DOHH2 (cell line): ENCODE measurements at regions not wholly inside any gene's neighbourhood (a gene's known extent, or its start where the extent isn't known, plus 50 kb on each side); places are given as distances from the start of the nearest gene placed in this dataset.

ENCODE experiments used
- CTCF ChIP-seq: fragments of 200-600 bp; sonication (generic); IDR thresholded peaks from one replicate; pipeline ENCODE4 v1.5.1; 2014; ENCODE audit warnings: antibody characterized with exemption, mild to moderate bottlenecking, low read depth, low read length; ENCODE audit not compliant: poor library complexity, severe bottlenecking
- EZH2phosphoT487 ChIP-seq: fragments of 200-600 bp; sonication (generic); IDR thresholded peaks from 2 replicates; pipeline ENCODE4 v1.6.1; 2017; ENCODE audit warnings: borderline replicate concordance, mild to moderate bottlenecking, antibody characterized with exemption, low read length, moderate library complexity, mixed read lengths

- TF ChIP-seq CTCF (no peak), EZH2phosphoT487 (no peak)
These were observed 361.1 kb upstream of the PTCHD4 start for GRCh38 chr6:48472091-48472490.
